Mucosa of rectum (tissue), 2 donors: ENCODE measurements at regions not wholly inside any gene's neighbourhood (a gene's known extent, or its start where the extent isn't known, plus 50 kb on each side); places are given as distances from the start of the nearest gene placed in this dataset.

Experiments
- H3K27ac ChIP-seq, 2 donors: one replicate each; pipeline ENCODE4 v1.7.0; 2013; ENCODE audit warnings: inconsistent platforms in 2 of 2, low read depth in 2 of 2, low read length in 2 of 2
- H3K27me3 ChIP-seq, 2 donors: one replicate each; pipeline ENCODE4 v1.7.0; 2013; ENCODE audit warnings: low read length in 2 of 2; ENCODE audit not compliant: control insufficient read depth in 2 of 2, insufficient read depth in 2 of 2
- H3K36me3 ChIP-seq, 2 donors: one replicate each; pipeline ENCODE4 v1.7.0; 2013; ENCODE audit warnings: low read length in 2 of 2; ENCODE audit not compliant: control insufficient read depth in 2 of 2, insufficient read depth in 2 of 2
- H3K4me1 ChIP-seq, 2 donors: one replicate each; pipeline ENCODE4 v1.7.0; 2013; ENCODE audit warnings: low read length in 2 of 2, mild to moderate bottlenecking in 1 of 2; ENCODE audit not compliant: control insufficient read depth in 2 of 2, insufficient read depth in 2 of 2
- H3K4me3 ChIP-seq, 2 donors: one replicate each; pipeline ENCODE4 v1.7.0; 2013; ENCODE audit warnings: low read length in 2 of 2
- H3K9ac ChIP-seq, 2 donors: one replicate each; pipeline ENCODE4 v1.7.0; 2013; ENCODE audit warnings: low read length in 2 of 2, low read depth in 1 of 2, mild to moderate bottlenecking in 1 of 2
- H3K9me3 ChIP-seq, 2 donors: one replicate each; pipeline ENCODE4 v1.7.0; 2013; ENCODE audit warnings: low read length in 2 of 2; ENCODE audit not compliant: control insufficient read depth in 2 of 2
- donor health status: healthy.
- donor health status: Normal muscosa, but diverticular disease.

GRCh38 chr21:34011660-34012059 is 61.7 kb upstream of the MRPS6 start:
- Histone ChIP-seq H3K27me3 (no peaks in the 10 kb centered on the region), H3K4me1 (no peaks in the 10 kb centered on the region), H3K9ac (no peak overlapping the region), H3K36me3 (no peaks in the 10 kb centered on the region), H3K4me3 (no peak overlapping the region), H3K9me3 (peaks cover 2 to 3% of the 10 kb centered on the region in 2 donors), H3K27ac (no peak overlapping the region)

GRCh38 chr21:34009193-34009592 is 64.2 kb upstream of the MRPS6 start:
- Histone ChIP-seq H3K4me1 (no peaks in the 10 kb centered on the region), H3K36me3 (no peaks in the 10 kb centered on the region), H3K27ac (no peak overlapping the region), H3K9me3 (peaks cover 0 to 2% of the 10 kb centered on the region in 2 donors), H3K4me3 (no peak overlapping the region), H3K27me3 (no peaks in the 10 kb centered on the region), H3K9ac (no peak overlapping the region)

- H3K4me3 ChIP-seq: no peak overlapping the region
- peaks cover 0 to 2% of the 10 kb centered on the region in 2 donors for H3K9me3 ChIP-seq
- H3K27me3 ChIP-seq: no peaks in the 10 kb centered on the region
- H3K9ac ChIP-seq: no peak overlapping the region
- H3K27ac ChIP-seq: no peak overlapping the region
- H3K36me3 ChIP-seq: no peaks in the 10 kb centered on the region
- H3K4me1 ChIP-seq: no peaks in the 10 kb centered on the region
These were observed 64.8 kb upstream of the MRPS6 start for GRCh38 chr21:34008618-34009017.

GRCh38 chr21:34006611-34007168 is 66.7 kb upstream of the MRPS6 start:
- Histone ChIP-seq H3K9ac (no peak overlapping the region), H3K4me3 (no peak overlapping the region), H3K27ac (no peak overlapping the region), H3K36me3 (no peaks in the 10 kb centered on the region), H3K9me3 (no peaks in the 10 kb centered on the region), H3K27me3 (no peaks in the 10 kb centered on the region), H3K4me1 (no peaks in the 10 kb centered on the region)

- H3K4me1 ChIP-seq: no peaks in the 10 kb centered on the region
- H3K27ac ChIP-seq: no peak overlapping the region
- no peaks in the 10 kb centered on the region for H3K9me3 ChIP-seq
- H3K27me3 ChIP-seq: no peaks in the 10 kb centered on the region
- H3K4me3 ChIP-seq: no peak overlapping the region
- no peak overlapping the region for H3K9ac ChIP-seq
- H3K36me3 ChIP-seq: no peaks in the 10 kb centered on the region
These were observed 68.4 kb upstream of the MRPS6 start for GRCh38 chr21:34004974-34005373.

GRCh38 chr21:34004013-34004938 is 69.1 kb upstream of the MRPS6 start:
- H3K9me3 ChIP-seq: no peaks in the 10 kb centered on the region
- H3K27ac ChIP-seq: no peak overlapping the region
- H3K9ac ChIP-seq: no peak overlapping the region
- no peaks in the 10 kb centered on the region for H3K36me3 ChIP-seq
- H3K4me3 ChIP-seq: no peak overlapping the region
- no peaks in the 10 kb centered on the region for H3K4me1 ChIP-seq
- H3K27me3 ChIP-seq: no peaks in the 10 kb centered on the region

- Histone ChIP-seq H3K27ac (no peak overlapping the region), H3K4me3 (no peak overlapping the region), H3K4me1 (no peaks in the 10 kb centered on the region), H3K9ac (no peak overlapping the region), H3K27me3 (no peaks in the 10 kb centered on the region), H3K36me3 (no peaks in the 10 kb centered on the region), H3K9me3 (no peaks in the 10 kb centered on the region)
These were observed 70.0 kb upstream of the MRPS6 start for GRCh38 chr21:34003428-34003827.

GRCh38 chr21:34000375-34000774 is 73.0 kb upstream of the MRPS6 start:
- H3K27me3 ChIP-seq: no peaks in the 10 kb centered on the region
- no peaks in the 10 kb centered on the region for H3K36me3 ChIP-seq
- no peak overlapping the region for H3K27ac ChIP-seq
- no peaks in the 10 kb centered on the region for H3K4me1 ChIP-seq
- no peak overlapping the region for H3K4me3 ChIP-seq
- no peaks in the 10 kb centered on the region for H3K9me3 ChIP-seq
- H3K9ac ChIP-seq: no peak overlapping the region

GRCh38 chr21:33998809-33999208 is 74.6 kb upstream of the MRPS6 start:
- H3K9ac ChIP-seq: no peak overlapping the region
- H3K4me3 ChIP-seq: no peak overlapping the region
- H3K27ac ChIP-seq: no peak overlapping the region
- no peaks in the 10 kb centered on the region for H3K9me3 ChIP-seq
- peaks cover 0 to 2% of the 10 kb centered on the region in 2 donors for H3K4me1 ChIP-seq
- H3K27me3 ChIP-seq: no peaks in the 10 kb centered on the region
- H3K36me3 ChIP-seq: no peaks in the 10 kb centered on the region

GRCh38 chr21:33998402-33998801 is 75.0 kb upstream of the MRPS6 start:
- Histone ChIP-seq H3K4me3 (no peak overlapping the region), H3K36me3 (no peaks in the 10 kb centered on the region), H3K27ac (no peak overlapping the region), H3K9ac (no peak overlapping the region), H3K27me3 (no peaks in the 10 kb centered on the region), H3K4me1 (peaks cover 3 to 5% of the 10 kb centered on the region in 2 donors), H3K9me3 (no peaks in the 10 kb centered on the region)
